Anterior cingulate cortex (tissue), 58 donors: ENCODE measurements at regions not wholly inside any gene's neighbourhood (a gene's known extent, or its start where the extent isn't known, plus 50 kb on each side); places are given as distances from the start of the nearest gene placed in this dataset.
A peak's percentile ranks its signal among the peaks of the same experiment; 100 is the strongest.
"Not testable (repeated sequence)": the region's sequence is repeated elsewhere in the genome, so short reads cannot be mapped to it uniquely, and the experiment has no call there.

ENCODE experiments used
- DNase-seq, 58 donors: peaks; one replicate each; lab custom pipeline; 2025; lab: John Stamatoyannopoulos, UW

- no peak for DNase-seq
Measured at GRCh38 chr3:193040836-193041672, 123.4 kb upstream of the MB21D2 start.

- no peak for DNase-seq
Measured at GRCh38 chr3:193046371-193046770, 128.7 kb upstream of the MB21D2 start.

GRCh38 chr3:193047461-193047860 lies 129.8 kb upstream of the MB21D2 start:
- DNase-seq = not testable (repeated sequence)

GRCh38 chr3:193048127-193048526 lies 130.5 kb upstream of the MB21D2 start:
- DNase-seq = no peak

- DNase-seq = no peak
Measured at GRCh38 chr3:193049935-193050334, 132.3 kb upstream of the MB21D2 start.

- DNase-seq = no peak
Measured at GRCh38 chr3:193051314-193051713, 133.7 kb upstream of the MB21D2 start.

GRCh38 chr3:193052354-193053045 lies 134.8 kb upstream of the MB21D2 start:
- DNase-seq = no peak

GRCh38 chr3:193053046-193053435 lies 135.4 kb upstream of the MB21D2 start:
- no peak for DNase-seq

- no peak for DNase-seq
Measured at GRCh38 chr3:193055352-193055751, 137.7 kb upstream of the MB21D2 start.

GRCh38 chr3:193057616-193058015 lies 140.0 kb upstream of the MB21D2 start:
- DNase-seq = no peak

- DNase-seq = no peak
Measured at GRCh38 chr3:193060748-193061546, 143.3 kb upstream of the MB21D2 start.

GRCh38 chr3:193068365-193068764 lies 150.7 kb upstream of the MB21D2 start:
- no peak for DNase-seq

- DNase-seq = not testable (repeated sequence)
Measured at GRCh38 chr3:193069732-193070131, 152.1 kb upstream of the MB21D2 start.

GRCh38 chr3:193078996-193079753 lies 161.5 kb upstream of the MB21D2 start:
- no peak for DNase-seq

GRCh38 chr3:193080821-193081365 lies 160.1 kb upstream of the PLAAT1 start:
- no peak for DNase-seq

- no peak for DNase-seq
Measured at GRCh38 chr3:193085655-193086054, 155.4 kb upstream of the PLAAT1 start.

GRCh38 chr3:193086681-193087080 lies 154.3 kb upstream of the PLAAT1 start:
- no peak for DNase-seq

- DNase-seq = no peak
Measured at GRCh38 chr3:193087336-193087735, 153.7 kb upstream of the PLAAT1 start.

- peak in 4 of 58 donors; percentile 2 to 28 (median 14) for DNase-seq
Measured at GRCh38 chr3:193095366-193095765, 145.7 kb upstream of the PLAAT1 start.

GRCh38 chr3:193096076-193096475 lies 144.9 kb upstream of the PLAAT1 start:
- DNase-seq = peak in 5 of 58 donors; percentile 3 to 55 (median 4)
